NOMO-1 (cell line): ENCODE measurements at regions not wholly inside any gene's neighbourhood (a gene's known extent, or its start where the extent isn't known, plus 50 kb on each side); places are given as distances from the start of the nearest gene placed in this dataset.

ENCODE experiments used
- DNase-seq, 2 experiments: peaks; one replicate each; lab custom pipeline; 2025; ENCODE audit not compliant: unreplicated experiment in 2 of 2; lab: John Stamatoyannopoulos, UW

GRCh38 chr3:3745693-3746092, 53.5 kb upstream of the LRRN1 start:
- DNase-seq: peak; percentile 35 to 52

- no peak for DNase-seq
Observed at GRCh38 chr3:3744826-3745225, 54.4 kb upstream of the LRRN1 start.

GRCh38 chr3:3743754-3744153, 55.5 kb upstream of the LRRN1 start:
- DNase-seq: no peak

GRCh38 chr3:3740061-3740460, 59.2 kb upstream of the LRRN1 start:
- DNase-seq: no peak

GRCh38 chr3:3739330-3740060, 59.7 kb upstream of the LRRN1 start:
- DNase-seq: no peak

- DNase-seq: no peak
Observed at GRCh38 chr3:3737531-3737930, 61.7 kb upstream of the LRRN1 start.

- DNase-seq: no peak
Observed at GRCh38 chr3:3735919-3736318, 63.3 kb upstream of the LRRN1 start.

GRCh38 chr3:3734881-3735280, 64.3 kb upstream of the LRRN1 start:
- DNase-seq: no peak

GRCh38 chr3:3729261-3729660, 70.0 kb upstream of the LRRN1 start:
- DNase-seq: no peak

GRCh38 chr3:3726549-3726948, 72.7 kb upstream of the LRRN1 start:
- DNase-seq: no peak

- DNase-seq: no peak
Observed at GRCh38 chr3:3714572-3714971, 84.7 kb upstream of the LRRN1 start.

GRCh38 chr3:3712971-3713370, 86.3 kb upstream of the LRRN1 start:
- no peak for DNase-seq

- DNase-seq: no peak
Observed at GRCh38 chr3:3708769-3709115, 90.5 kb upstream of the LRRN1 start.

- DNase-seq: no peak
Observed at GRCh38 chr3:3707858-3708768, 91.1 kb upstream of the LRRN1 start.

- DNase-seq: no peak
Observed at GRCh38 chr3:3705090-3705775, 94.0 kb upstream of the LRRN1 start.

GRCh38 chr3:3701949-3702348, 97.3 kb upstream of the LRRN1 start:
- no peak for DNase-seq

- no peak for DNase-seq
Observed at GRCh38 chr3:3699816-3700633, 99.2 kb upstream of the LRRN1 start.

GRCh38 chr3:3699407-3699806, 99.8 kb upstream of the LRRN1 start:
- no peak for DNase-seq

GRCh38 chr3:3696345-3696744, 102.9 kb upstream of the LRRN1 start:
- no peak for DNase-seq

GRCh38 chr3:3693593-3693992, 105.6 kb upstream of the LRRN1 start:
- no peak for DNase-seq
